ENCODE measurements at regions not wholly inside any gene's neighbourhood (a gene's known extent, or its start where the extent isn't known, plus 50 kb on each side); places are given as distances from the start of the nearest gene placed in this dataset.
"Not testable (repeated sequence)": the region's sequence is repeated elsewhere in the genome, so short reads cannot be mapped to it uniquely, and the experiment has no call there.

GRCh38 chr1:38489844-38490270, 369.7 kb downstream of the RRAGC start:
- Histone ChIP-seq H3K27ac (ENCODE audit: low read depth, low read length) (no peak overlapping the region), H3K9ac (ENCODE audit: low read depth in 1 of 3, low read length in 3 of 3) (no peak overlapping the region), H3K4me3 (ENCODE audit: low read length in 3 of 3) (no peak overlapping the region), H3K4me1 (ENCODE audit: control insufficient read depth in 3 of 3, insufficient read depth in 3 of 3, low read length in 3 of 3) (no peaks in the 10 kb centered on the region), H3K27me3 (ENCODE audit: control insufficient read depth in 3 of 3, insufficient read depth in 3 of 3, low read length in 3 of 3) (peaks cover 10 to 20% (median 11%) of the 10 kb centered on the region in 3 donors), H3K9me3 (ENCODE audit: control insufficient read depth in 3 of 3, low read length in 3 of 3) (peaks cover 0 to 2% (median 0%) of the 10 kb centered on the region in 3 donors), H3K36me3 (ENCODE audit: control insufficient read depth in 3 of 3, insufficient read depth in 3 of 3, low read length in 3 of 3) (no peaks in the 10 kb centered on the region)

DNA sequence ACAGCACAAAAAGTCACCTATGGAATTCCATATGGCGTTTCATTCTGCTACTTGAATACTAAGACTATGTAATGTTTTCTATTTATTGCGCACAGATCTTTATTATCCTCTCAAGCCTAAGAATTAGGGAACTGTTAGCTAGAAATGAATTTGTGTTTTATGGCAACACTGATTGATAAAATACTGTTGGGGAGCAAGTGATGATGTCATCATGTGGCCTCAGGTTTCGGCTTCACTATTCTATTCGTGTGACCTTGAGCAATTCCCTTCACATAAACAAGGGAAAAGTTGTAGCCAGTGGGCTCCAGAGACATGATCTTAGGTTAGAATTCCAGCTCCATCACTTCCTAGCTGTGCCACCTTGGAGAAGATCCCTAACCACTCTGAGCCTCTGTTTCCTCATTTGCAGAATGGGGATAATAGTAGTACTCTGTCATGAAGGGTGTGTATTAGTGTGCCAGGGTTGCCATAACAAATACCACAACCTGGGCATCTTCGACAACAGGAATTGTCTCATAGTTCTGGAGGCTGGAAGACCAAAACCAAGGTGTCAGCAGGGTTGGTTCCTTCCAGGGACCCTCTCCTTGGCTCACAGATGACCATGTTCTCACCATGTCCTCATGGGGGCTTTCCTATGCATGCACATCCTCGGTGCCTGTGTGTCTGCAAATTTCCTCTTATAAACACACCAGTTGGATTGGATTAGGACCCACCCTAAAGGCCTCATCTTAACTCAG, 371.2 kb downstream of the RRAGC start:
- Histone ChIP-seq H3K36me3 (ENCODE audit: control insufficient read depth in 3 of 3, insufficient read depth in 3 of 3, low read length in 3 of 3) (no peaks in the 10 kb centered on the region), H3K27me3 (ENCODE audit: control insufficient read depth in 3 of 3, insufficient read depth in 3 of 3, low read length in 3 of 3) (peaks cover 13 to 22% (median 16%) of the 10 kb centered on the region in 3 donors), H3K9me3 (ENCODE audit: control insufficient read depth in 3 of 3, low read length in 3 of 3) (peaks cover 0 to 2% (median 0%) of the 10 kb centered on the region in 3 donors), H3K4me3 (ENCODE audit: low read length in 3 of 3) (no peak overlapping the region), H3K4me1 (ENCODE audit: control insufficient read depth in 3 of 3, insufficient read depth in 3 of 3, low read length in 3 of 3) (no peaks in the 10 kb centered on the region), H3K27ac (ENCODE audit: low read depth, low read length) (no peak overlapping the region), H3K9ac (ENCODE audit: low read depth in 1 of 3, low read length in 3 of 3) (no peak overlapping the region)

GRCh38 chr1:38487396-38487795, 372.2 kb downstream of the RRAGC start:
- H3K9me3 ChIP-seq (ENCODE audit: control insufficient read depth in 3 of 3, low read length in 3 of 3), result peaks cover 0 to 2% (median 0%) of the 10 kb centered on the region in 3 donors
- H3K4me3 ChIP-seq (ENCODE audit: low read length in 3 of 3), result no peak overlapping the region
- no peaks in the 10 kb centered on the region for H3K36me3 ChIP-seq (ENCODE audit: control insufficient read depth in 3 of 3, insufficient read depth in 3 of 3, low read length in 3 of 3)
- H3K27me3 ChIP-seq (ENCODE audit: control insufficient read depth in 3 of 3, insufficient read depth in 3 of 3, low read length in 3 of 3), result peaks cover 14 to 22% (median 17%) of the 10 kb centered on the region in 3 donors
- no peak overlapping the region for H3K27ac ChIP-seq (ENCODE audit: low read depth, low read length)
- H3K9ac ChIP-seq (ENCODE audit: low read depth in 1 of 3, low read length in 3 of 3), result no peak overlapping the region
- H3K4me1 ChIP-seq (ENCODE audit: control insufficient read depth in 3 of 3, insufficient read depth in 3 of 3, low read length in 3 of 3), result no peaks in the 10 kb centered on the region

GRCh38 chr1:38486085-38486484, 373.5 kb downstream of the RRAGC start:
- peaks cover 21 to 26% (median 23%) of the 10 kb centered on the region in 3 donors for H3K27me3 ChIP-seq (ENCODE audit: control insufficient read depth in 3 of 3, insufficient read depth in 3 of 3, low read length in 3 of 3)
- no peak overlapping the region for H3K9ac ChIP-seq (ENCODE audit: low read depth in 1 of 3, low read length in 3 of 3)
- no peak overlapping the region for H3K27ac ChIP-seq (ENCODE audit: low read depth, low read length)
- peaks cover 0 to 2% (median 0%) of the 10 kb centered on the region in 3 donors for H3K9me3 ChIP-seq (ENCODE audit: control insufficient read depth in 3 of 3, low read length in 3 of 3)
- no peak overlapping the region for H3K4me3 ChIP-seq (ENCODE audit: low read length in 3 of 3)
- H3K4me1 ChIP-seq (ENCODE audit: control insufficient read depth in 3 of 3, insufficient read depth in 3 of 3, low read length in 3 of 3), result no peaks in the 10 kb centered on the region
- no peaks in the 10 kb centered on the region for H3K36me3 ChIP-seq (ENCODE audit: control insufficient read depth in 3 of 3, insufficient read depth in 3 of 3, low read length in 3 of 3)

- H3K27ac ChIP-seq (ENCODE audit: low read depth, low read length), result no peak overlapping the region
- H3K36me3 ChIP-seq (ENCODE audit: control insufficient read depth in 3 of 3, insufficient read depth in 3 of 3, low read length in 3 of 3), result no peaks in the 10 kb centered on the region
- H3K4me1 ChIP-seq (ENCODE audit: control insufficient read depth in 3 of 3, insufficient read depth in 3 of 3, low read length in 3 of 3), result no peaks in the 10 kb centered on the region
- peaks cover 0 to 3% (median 0%) of the 10 kb centered on the region in 3 donors for H3K9me3 ChIP-seq (ENCODE audit: control insufficient read depth in 3 of 3, low read length in 3 of 3)
- H3K27me3 ChIP-seq (ENCODE audit: control insufficient read depth in 3 of 3, insufficient read depth in 3 of 3, low read length in 3 of 3), result peaks cover 24 to 28% (median 28%) of the 10 kb centered on the region in 3 donors
- H3K4me3 ChIP-seq (ENCODE audit: low read length in 3 of 3), result no peak overlapping the region
- H3K9ac ChIP-seq (ENCODE audit: low read depth in 1 of 3, low read length in 3 of 3), result no peak overlapping the region
Measured at GRCh38 chr1:38481871-38482826, 377.4 kb downstream of the RRAGC start.

DNA sequence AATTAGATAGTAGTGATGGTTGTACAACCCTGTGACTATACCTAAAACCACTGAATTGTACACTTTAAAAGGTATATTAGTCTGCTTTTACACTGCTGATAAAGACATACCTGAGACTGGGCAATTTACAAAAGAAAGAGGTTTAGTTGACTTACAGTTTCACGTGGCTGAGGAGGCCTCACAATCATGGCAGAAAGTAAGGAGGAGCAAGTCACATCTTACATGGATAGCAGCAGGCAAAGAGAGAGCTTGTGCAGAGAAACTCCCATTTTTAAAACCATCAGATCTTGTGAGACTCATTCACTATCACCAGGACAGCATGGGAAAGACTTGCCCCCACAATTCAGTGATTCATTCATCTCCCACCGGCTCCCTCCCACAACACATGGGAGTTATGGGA, 379.9 kb downstream of the RRAGC start:
- H3K27ac ChIP-seq (ENCODE audit: low read depth, low read length); H3K4me3 ChIP-seq (ENCODE audit: low read length in 3 of 3); H3K36me3 ChIP-seq (ENCODE audit: control insufficient read depth in 3 of 3, insufficient read depth in 3 of 3, low read length in 3 of 3); H3K4me1 ChIP-seq (ENCODE audit: control insufficient read depth in 3 of 3, insufficient read depth in 3 of 3, low read length in 3 of 3); H3K9ac ChIP-seq (ENCODE audit: low read depth in 1 of 3, low read length in 3 of 3); H3K9me3 ChIP-seq (ENCODE audit: control insufficient read depth in 3 of 3, low read length in 3 of 3): not testable (repeated sequence)
- H3K27me3 ChIP-seq (ENCODE audit: control insufficient read depth in 3 of 3, insufficient read depth in 3 of 3, low read length in 3 of 3), result peaks cover 34 to 38% (median 37%) of the 10 kb centered on the region in 3 donors

- H3K4me3 ChIP-seq (ENCODE audit: low read length in 3 of 3), result no peak overlapping the region
- peaks cover 29 to 40% (median 39%) of the 10 kb centered on the region in 3 donors for H3K27me3 ChIP-seq (ENCODE audit: control insufficient read depth in 3 of 3, insufficient read depth in 3 of 3, low read length in 3 of 3)
- peaks cover 0 to 3% (median 0%) of the 10 kb centered on the region in 3 donors for H3K9me3 ChIP-seq (ENCODE audit: control insufficient read depth in 3 of 3, low read length in 3 of 3)
- H3K4me1 ChIP-seq (ENCODE audit: control insufficient read depth in 3 of 3, insufficient read depth in 3 of 3, low read length in 3 of 3), result no peaks in the 10 kb centered on the region
- no peak overlapping the region for H3K9ac ChIP-seq (ENCODE audit: low read depth in 1 of 3, low read length in 3 of 3)
- H3K27ac ChIP-seq (ENCODE audit: low read depth, low read length), result no peak overlapping the region
- no peaks in the 10 kb centered on the region for H3K36me3 ChIP-seq (ENCODE audit: control insufficient read depth in 3 of 3, insufficient read depth in 3 of 3, low read length in 3 of 3)
Measured at GRCh38 chr1:38477811-38478210, 381.8 kb downstream of the RRAGC start.

GRCh38 chr1:38476850-38477178, 382.8 kb downstream of the RRAGC start:
- peaks cover 23 to 37% (median 34%) of the 10 kb centered on the region in 3 donors for H3K27me3 ChIP-seq (ENCODE audit: control insufficient read depth in 3 of 3, insufficient read depth in 3 of 3, low read length in 3 of 3)
- no peaks in the 10 kb centered on the region for H3K4me1 ChIP-seq (ENCODE audit: control insufficient read depth in 3 of 3, insufficient read depth in 3 of 3, low read length in 3 of 3)
- no peak overlapping the region for H3K27ac ChIP-seq (ENCODE audit: low read depth, low read length)
- no peaks in the 10 kb centered on the region for H3K36me3 ChIP-seq (ENCODE audit: control insufficient read depth in 3 of 3, insufficient read depth in 3 of 3, low read length in 3 of 3)
- H3K9me3 ChIP-seq (ENCODE audit: control insufficient read depth in 3 of 3, low read length in 3 of 3), result peaks cover 0 to 3% (median 0%) of the 10 kb centered on the region in 3 donors
- H3K9ac ChIP-seq (ENCODE audit: low read depth in 1 of 3, low read length in 3 of 3), result no peak overlapping the region
- H3K4me3 ChIP-seq (ENCODE audit: low read length in 3 of 3), result no peak overlapping the region

DNA sequence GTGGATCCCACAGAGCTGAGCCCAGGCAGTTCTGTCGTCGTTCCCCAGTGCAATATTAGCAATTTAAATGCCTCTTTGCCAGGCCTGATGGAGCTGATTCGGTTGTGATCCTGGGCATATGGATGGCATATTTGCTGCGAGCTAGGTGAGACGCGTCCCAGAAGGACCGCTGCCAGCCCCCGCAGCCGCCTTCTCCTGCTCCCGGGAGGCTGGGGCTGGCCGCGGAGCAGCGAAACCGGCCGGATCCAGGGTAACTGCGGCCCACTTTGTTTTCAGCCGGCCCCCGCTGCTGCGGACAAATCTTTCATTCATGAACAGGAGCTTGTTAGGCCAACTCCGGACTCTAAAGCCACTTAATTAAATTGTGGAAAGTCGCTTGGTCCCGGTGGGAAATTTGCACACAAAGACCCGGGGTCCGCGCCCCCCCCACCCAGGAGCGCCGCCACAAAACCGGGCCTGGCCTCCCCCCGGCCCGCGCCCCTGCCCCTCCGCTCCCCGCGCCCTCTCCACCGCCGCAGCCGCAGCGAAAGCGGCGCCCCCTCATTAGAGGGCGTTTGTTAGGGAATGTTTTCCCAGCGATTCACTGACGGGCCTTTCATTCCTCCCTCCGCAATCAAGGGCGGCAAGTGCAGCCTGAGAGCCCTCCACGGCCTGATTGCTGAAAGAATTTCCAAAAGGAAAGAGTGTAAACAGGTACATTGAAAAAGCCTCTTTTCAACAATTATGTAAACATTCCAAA, 383.3 kb downstream of the RRAGC start:
- H3K9ac ChIP-seq (ENCODE audit: low read depth in 1 of 3, low read length in 3 of 3), result no peak overlapping the region

More for the DNA sequence above, 383.3 kb downstream of the RRAGC start:
- Histone ChIP-seq H3K9me3 (ENCODE audit: control insufficient read depth in 3 of 3, low read length in 3 of 3) (peaks cover 0 to 3% (median 0%) of the 10 kb centered on the region in 3 donors), H3K27ac (ENCODE audit: low read depth, low read length) (no peak overlapping the region), H3K4me3 (ENCODE audit: low read length in 3 of 3) (no peak overlapping the region), H3K36me3 (ENCODE audit: control insufficient read depth in 3 of 3, insufficient read depth in 3 of 3, low read length in 3 of 3) (no peaks in the 10 kb centered on the region), H3K4me1 (ENCODE audit: control insufficient read depth in 3 of 3, insufficient read depth in 3 of 3, low read length in 3 of 3) (no peaks in the 10 kb centered on the region), H3K27me3 (ENCODE audit: control insufficient read depth in 3 of 3, insufficient read depth in 3 of 3, low read length in 3 of 3) (peaks cover 23 to 37% (median 33%) of the 10 kb centered on the region in 3 donors)

Data from skeletal muscle tissue (tissue), 3 donors.